ENCODE measurements at regions not wholly inside any gene's neighbourhood (a gene's known extent, or its start where the extent isn't known, plus 50 kb on each side); places are given as distances from the start of the nearest gene placed in this dataset.

DNA sequence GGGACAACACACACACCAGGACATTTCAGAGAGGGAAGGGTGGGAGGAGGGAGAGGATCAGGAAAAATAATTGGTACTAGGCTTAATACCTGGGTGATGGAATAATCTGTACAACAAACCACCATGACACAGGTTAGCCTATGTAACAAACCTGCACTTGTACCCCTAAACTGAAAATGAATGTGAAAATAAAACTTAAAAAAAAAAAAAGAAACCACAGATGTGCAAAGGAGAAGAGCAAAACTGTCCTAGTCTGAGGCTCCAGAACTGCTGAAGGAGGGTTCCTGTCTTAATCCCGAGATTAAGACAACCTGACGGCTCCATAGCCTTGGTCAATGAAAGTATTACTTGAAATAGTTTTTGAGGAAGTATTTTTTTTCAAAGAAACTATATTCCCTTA, 423.0 kb downstream of the NEBL start:
- TF ChIP-seq, protein P1, sequence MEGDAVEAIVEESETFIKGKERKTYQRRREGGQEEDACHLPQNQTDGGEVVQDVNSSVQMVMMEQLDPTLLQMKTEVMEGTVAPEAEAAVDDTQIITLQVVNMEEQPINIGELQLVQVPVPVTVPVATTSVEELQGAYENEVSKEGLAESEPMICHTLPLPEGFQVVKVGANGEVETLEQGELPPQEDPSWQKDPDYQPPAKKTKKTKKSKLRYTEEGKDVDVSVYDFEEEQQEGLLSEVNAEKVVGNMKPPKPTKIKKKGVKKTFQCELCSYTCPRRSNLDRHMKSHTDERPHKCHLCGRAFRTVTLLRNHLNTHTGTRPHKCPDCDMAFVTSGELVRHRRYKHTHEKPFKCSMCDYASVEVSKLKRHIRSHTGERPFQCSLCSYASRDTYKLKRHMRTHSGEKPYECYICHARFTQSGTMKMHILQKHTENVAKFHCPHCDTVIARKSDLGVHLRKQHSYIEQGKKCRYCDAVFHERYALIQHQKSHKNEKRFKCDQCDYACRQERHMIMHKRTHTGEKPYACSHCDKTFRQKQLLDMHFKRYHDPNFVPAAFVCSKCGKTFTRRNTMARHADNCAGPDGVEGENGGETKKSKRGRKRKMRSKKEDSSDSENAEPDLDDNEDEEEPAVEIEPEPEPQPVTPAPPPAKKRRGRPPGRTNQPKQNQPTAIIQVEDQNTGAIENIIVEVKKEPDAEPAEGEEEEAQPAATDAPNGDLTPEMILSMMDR (IDR thresholded peaks at IDR 0.05) = no peak
- no peak for TF ChIP-seq ZFX (IDR thresholded peaks at IDR 0.05; ENCODE audit: borderline replicate concordance)
